ENCODE measurements at regions not wholly inside any gene's neighbourhood (a gene's known extent, or its start where the extent isn't known, plus 50 kb on each side); places are given as distances from the start of the nearest gene placed in this dataset.

GRCh38 chr11:97463891-97464290 is 1074.1 kb downstream of the JRKL start:
- Histone ChIP-seq H3K27ac (no peak overlapping the region), H3K4me1 (no peaks in the 10 kb centered on the region), H3K36me3 (no peaks in the 10 kb centered on the region), H3K4me3 (no peak overlapping the region), H3K27me3 (no peaks in the 10 kb centered on the region), H3K9me3 (peaks cover 0 to 8% (median 0%) of the 10 kb centered on the region in 4 donors)
- no peak for DNase-seq
- intact Hi-C loops (cut with DNase I), result no loop called here
- 33 to 48% methylated on average over 1 of the region's 1 CpG for WGBS, 2 donors
- TF ChIP-seq EP300 (IDR thresholded peaks at IDR 0.05) (no peak), CTCF (IDR thresholded peaks at IDR 0.05) (no peak), POLR2AphosphoS5 (IDR thresholded peaks at IDR 0.05) (no peak), POLR2A (IDR thresholded peaks at IDR 0.05) (no peak)

- intact Hi-C loops (cut with DNase I), result no loop called here
- Histone ChIP-seq H3K4me3 (no peak overlapping the region), H3K36me3 (no peaks in the 10 kb centered on the region), H3K27me3 (no peaks in the 10 kb centered on the region), H3K9me3 (peaks cover 0 to 11% (median 4%) of the 10 kb centered on the region in 4 donors), H3K4me1 (no peaks in the 10 kb centered on the region), H3K27ac (no peak overlapping the region)
- 61 to 83% methylated on average over 1 of the region's 1 CpG for WGBS, 2 donors
- no peak for TF ChIP-seq EP300 (IDR thresholded peaks at IDR 0.05)
- no peak for TF ChIP-seq CTCF (IDR thresholded peaks at IDR 0.05)
- TF ChIP-seq POLR2A (IDR thresholded peaks at IDR 0.05), result no peak
- TF ChIP-seq POLR2AphosphoS5 (IDR thresholded peaks at IDR 0.05), result no peak
- DNase-seq, result no peak
These were observed 1081.7 kb downstream of the JRKL start for GRCh38 chr11:97471480-97471879.

- 60 to 76% methylated on average over 3 of the region's 3 CpGs for WGBS, 2 donors
- TF ChIP-seq EP300 (IDR thresholded peaks at IDR 0.05) (no peak), CTCF (IDR thresholded peaks at IDR 0.05) (no peak), POLR2AphosphoS5 (IDR thresholded peaks at IDR 0.05) (no peak), POLR2A (IDR thresholded peaks at IDR 0.05) (no peak)
- Histone ChIP-seq H3K36me3 (no peaks in the 10 kb centered on the region), H3K27me3 (no peaks in the 10 kb centered on the region), H3K9me3 (peaks cover 0 to 4% (median 0%) of the 10 kb centered on the region in 4 donors), H3K4me1 (no peaks in the 10 kb centered on the region), H3K4me3 (no peak overlapping the region), H3K27ac (no peak overlapping the region)
- intact Hi-C loops (cut with DNase I), result no loop called here
- DNase-seq, result no peak
These were observed 1097.6 kb downstream of the JRKL start for GRCh38 chr11:97487387-97487786.

- no peaks in the 10 kb centered on the region for H3K36me3 ChIP-seq
- no peaks in the 10 kb centered on the region for H3K9me3 ChIP-seq
- TF ChIP-seq EP300 (IDR thresholded peaks at IDR 0.05) (no peak), POLR2A (IDR thresholded peaks at IDR 0.05) (no peak), POLR2AphosphoS5 (IDR thresholded peaks at IDR 0.05) (no peak), CTCF (IDR thresholded peaks at IDR 0.05) (no peak)
- WGBS, 2 donors, result 91 to 97% methylated on average over 2 of the region's 2 CpGs
- H3K4me1 ChIP-seq, result no peaks in the 10 kb centered on the region
- no peak overlapping the region for H3K4me3 ChIP-seq
- no peak overlapping the region for H3K27ac ChIP-seq
- no peak for DNase-seq
- intact Hi-C loops (cut with DNase I), result no loop called here
- H3K27me3 ChIP-seq, result no peaks in the 10 kb centered on the region
These were observed 1109.1 kb downstream of the JRKL start for GRCh38 chr11:97498891-97499290.

GRCh38 chr11:97502201-97502600 is 1112.4 kb downstream of the JRKL start:
- no peaks in the 10 kb centered on the region for H3K27me3 ChIP-seq
- no peaks in the 10 kb centered on the region for H3K4me1 ChIP-seq
- no peak overlapping the region for H3K27ac ChIP-seq
- 75 to 96% methylated on average over 1 of the region's 1 CpG for WGBS, 2 donors
- no peaks in the 10 kb centered on the region for H3K36me3 ChIP-seq
- no peaks in the 10 kb centered on the region for H3K9me3 ChIP-seq
- no peak overlapping the region for H3K4me3 ChIP-seq
- DNase-seq, result no peak
- TF ChIP-seq POLR2A (IDR thresholded peaks at IDR 0.05) (no peak), POLR2AphosphoS5 (IDR thresholded peaks at IDR 0.05) (no peak), EP300 (IDR thresholded peaks at IDR 0.05) (no peak), CTCF (IDR thresholded peaks at IDR 0.05) (no peak)
- intact Hi-C loops (cut with DNase I), result no loop called here

Data from sigmoid colon (tissue), 6 donors.